ENCODE measurements at regions not wholly inside any gene's neighbourhood (a gene's known extent, or its start where the extent isn't known, plus 50 kb on each side); places are given as distances from the start of the nearest gene placed in this dataset.

GRCh38 chrY:15478348-15478963 is 954.1 kb downstream of the NLGN4Y start:
- DNase-seq (ENCODE audit: low read depth in 1 of 2, low spot score in 1 of 2) = no peak

GRCh38 chrY:15500536-15500935 is 976.2 kb downstream of the NLGN4Y start:
- DNase-seq (ENCODE audit: low read depth in 1 of 2, low spot score in 1 of 2) = no peak

DNA sequence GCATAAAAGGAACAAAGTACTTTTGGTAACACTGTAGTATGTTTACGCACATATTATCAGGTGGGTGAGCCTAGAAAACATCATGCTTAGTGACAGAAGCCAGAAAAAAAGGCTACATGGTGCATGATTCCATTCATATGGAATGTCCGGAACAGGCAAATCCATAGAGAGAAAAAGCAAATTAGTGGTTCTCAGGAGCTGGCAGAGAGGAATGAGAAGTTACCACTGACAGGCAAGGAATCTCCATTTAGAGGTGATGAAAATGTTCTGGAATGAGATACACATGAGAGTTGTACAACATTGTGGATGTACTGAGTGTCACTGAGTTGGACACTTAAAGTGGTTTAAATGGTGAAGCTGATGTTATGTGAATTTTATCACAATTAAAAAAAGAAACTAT is 976.9 kb downstream of the NLGN4Y start:
- DNase-seq (ENCODE audit: low read depth in 1 of 2, low spot score in 1 of 2) = no peak

- no peak for DNase-seq (ENCODE audit: low read depth in 1 of 2, low spot score in 1 of 2)
Measured at GRCh38 chrY:15510288-15510687, 986.0 kb downstream of the NLGN4Y start.

- no peak for DNase-seq (ENCODE audit: low read depth in 1 of 2, low spot score in 1 of 2)
Measured at GRCh38 chrY:15510984-15511650, 986.8 kb downstream of the NLGN4Y start.

GRCh38 chrY:15535131-15535530 is 1010.8 kb downstream of the NLGN4Y start:
- DNase-seq (ENCODE audit: low read depth in 1 of 2, low spot score in 1 of 2) = no peak

DNA sequence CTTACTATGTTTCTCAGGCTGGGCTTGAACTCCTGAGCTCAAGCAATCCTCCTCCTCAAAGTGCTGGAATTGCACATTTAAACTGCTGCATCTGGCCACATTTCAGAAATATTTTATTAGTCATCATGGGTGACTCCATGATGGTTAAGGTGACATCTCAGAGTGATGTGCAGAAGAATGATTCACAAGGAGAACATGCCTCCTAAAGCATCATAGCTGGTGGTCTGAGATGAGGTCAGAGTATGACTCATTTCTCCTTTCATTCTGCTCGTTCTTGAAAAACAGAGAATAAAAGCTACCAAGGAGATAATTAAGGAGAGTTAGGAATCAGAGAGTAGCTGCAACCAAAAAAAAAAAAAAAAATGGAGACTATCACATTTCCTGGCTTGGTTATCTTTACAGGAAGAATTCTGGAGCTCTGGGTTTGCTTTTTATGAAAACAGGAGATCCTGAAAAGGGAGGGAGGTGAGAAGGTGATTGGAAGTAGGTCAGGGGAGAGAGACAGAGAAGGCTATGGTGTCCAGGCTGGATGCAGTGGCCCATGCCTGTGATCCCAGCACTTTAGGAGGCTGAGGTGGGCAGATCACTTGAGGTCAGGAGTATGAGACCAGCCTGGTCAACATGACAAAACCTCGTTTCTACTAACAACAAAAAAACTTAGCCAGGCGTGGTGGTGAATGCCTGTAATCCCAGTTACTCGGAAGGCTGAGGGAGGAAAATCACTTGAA is 1011.6 kb downstream of the NLGN4Y start:
- DNase-seq (ENCODE audit: low read depth in 1 of 2, low spot score in 1 of 2) = no peak

GRCh38 chrY:15540516-15540915 is 1016.2 kb downstream of the NLGN4Y start:
- no peak for DNase-seq (ENCODE audit: low read depth in 1 of 2, low spot score in 1 of 2)

DNA sequence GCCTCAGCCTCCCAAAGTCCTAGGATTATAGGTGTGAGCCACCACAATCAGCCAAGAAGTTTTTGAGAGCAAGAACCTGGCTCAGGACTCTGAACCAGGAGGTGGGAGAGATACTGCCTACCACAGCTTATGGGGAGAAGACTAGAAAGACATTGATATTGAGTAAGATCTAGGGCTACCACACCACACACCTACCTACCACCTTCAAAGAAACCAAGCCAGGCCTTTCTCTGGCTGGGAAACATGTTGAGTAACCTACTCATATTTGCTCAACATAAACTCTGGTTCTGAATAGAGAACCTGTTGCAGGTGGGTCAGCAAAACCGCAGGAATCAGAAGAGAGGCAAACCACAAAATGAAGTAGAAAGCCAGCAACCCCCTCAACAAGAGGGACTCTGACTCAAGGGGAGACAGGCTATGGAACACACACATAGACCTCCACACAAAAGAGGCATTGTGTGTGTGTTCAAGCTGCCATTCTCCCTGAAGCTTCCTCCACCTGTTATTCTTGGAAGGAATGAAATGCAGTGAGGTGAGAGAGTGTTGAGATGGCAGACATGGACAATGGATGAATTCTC is 1021.9 kb downstream of the NLGN4Y start:
- no peak for DNase-seq (ENCODE audit: low read depth in 1 of 2, low spot score in 1 of 2)

- DNase-seq (ENCODE audit: low read depth in 1 of 2, low spot score in 1 of 2) = no peak
Measured at GRCh38 chrY:15552074-15552473, 1027.7 kb downstream of the NLGN4Y start.

GRCh38 chrY:15554991-15555390 is 1030.7 kb downstream of the NLGN4Y start:
- no peak for DNase-seq (ENCODE audit: low read depth in 1 of 2, low spot score in 1 of 2)

GRCh38 chrY:15559169-15559568 is 1034.8 kb downstream of the NLGN4Y start:
- no peak for DNase-seq (ENCODE audit: low read depth in 1 of 2, low spot score in 1 of 2)

DNA sequence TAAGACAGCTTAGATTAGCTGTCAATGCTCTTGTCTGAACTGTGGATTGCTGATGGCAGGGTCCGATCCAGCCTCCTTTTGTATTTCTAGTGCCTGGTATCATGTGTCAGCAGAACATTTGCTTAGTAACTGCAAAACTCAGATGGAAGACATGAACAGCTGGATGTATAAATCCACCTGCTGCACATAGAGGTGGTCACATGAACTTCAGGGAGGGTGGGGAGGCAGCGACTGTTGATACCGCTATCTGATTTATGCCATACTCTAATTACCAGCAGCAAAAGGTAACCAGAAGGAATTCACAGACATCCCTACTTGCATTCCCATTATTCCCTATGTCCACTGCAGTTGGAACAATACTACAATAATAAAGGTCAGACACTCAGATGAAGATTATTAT is 1036.5 kb downstream of the NLGN4Y start:
- no peak for DNase-seq (ENCODE audit: low read depth in 1 of 2, low spot score in 1 of 2)

DNA sequence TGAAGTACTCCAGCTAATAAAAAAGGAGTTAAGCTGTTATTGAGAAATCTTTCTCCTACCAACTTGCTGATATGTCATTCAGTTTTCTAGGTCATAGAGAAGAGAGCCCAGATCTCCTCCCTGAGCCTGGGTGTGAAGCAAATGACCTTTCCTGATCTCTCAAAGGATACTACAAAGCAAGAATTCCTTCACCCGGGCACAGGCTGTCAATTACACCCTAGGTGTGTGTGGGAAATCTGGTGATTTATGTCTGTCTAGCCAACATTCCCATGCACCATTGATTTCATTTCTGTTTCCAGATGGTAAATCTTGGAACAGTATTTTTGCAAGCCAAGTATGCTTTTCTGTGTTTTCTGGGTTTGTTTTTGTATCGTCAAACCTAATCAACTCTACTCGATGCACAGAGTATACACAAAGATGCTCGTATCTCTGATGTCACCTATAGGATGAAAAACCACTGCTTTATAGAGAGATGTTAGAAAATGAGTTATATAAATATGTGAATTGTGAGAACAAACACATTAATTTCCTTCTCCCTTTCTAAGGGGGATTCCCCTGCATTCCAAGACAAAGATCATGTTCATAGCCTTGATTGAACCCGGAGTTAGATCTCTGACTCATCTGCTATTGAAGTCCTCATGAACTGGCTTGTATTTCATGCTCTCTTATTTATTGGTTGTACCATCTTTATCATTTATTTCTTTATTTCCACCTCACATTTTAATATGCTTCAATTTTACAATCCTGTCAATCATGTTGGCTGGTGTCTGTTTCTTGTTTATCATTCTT is 1037.4 kb downstream of the NLGN4Y start:
- DNase-seq (ENCODE audit: low read depth in 1 of 2, low spot score in 1 of 2) = no peak

- no peak for DNase-seq (ENCODE audit: low read depth in 1 of 2, low spot score in 1 of 2)
Measured at GRCh38 chrY:15577886-15578285, 1053.6 kb downstream of the NLGN4Y start.

GRCh38 chrY:15578761-15579160 is 1054.4 kb downstream of the NLGN4Y start:
- no peak for DNase-seq (ENCODE audit: low read depth in 1 of 2, low spot score in 1 of 2)

DNA sequence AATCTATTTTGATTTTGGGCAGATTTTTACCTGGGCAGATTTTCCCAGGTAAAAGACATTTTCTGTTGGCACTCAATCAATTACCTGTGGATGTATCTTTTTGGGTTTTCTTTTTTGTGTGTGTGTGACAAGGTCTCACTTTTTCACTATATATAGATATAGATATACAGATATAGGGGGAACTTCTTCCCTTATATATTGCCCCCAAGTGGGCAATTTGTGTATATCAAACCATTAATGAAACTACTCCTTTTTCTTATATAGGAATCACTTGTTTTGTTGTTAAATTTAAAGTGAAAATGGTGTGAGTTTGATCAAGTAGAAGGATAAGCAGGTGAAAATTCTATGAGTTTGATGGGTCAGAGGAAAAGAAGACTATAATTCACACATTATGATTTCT is 1054.9 kb downstream of the NLGN4Y start:
- DNase-seq (ENCODE audit: low read depth in 1 of 2, low spot score in 1 of 2) = no peak

DNA sequence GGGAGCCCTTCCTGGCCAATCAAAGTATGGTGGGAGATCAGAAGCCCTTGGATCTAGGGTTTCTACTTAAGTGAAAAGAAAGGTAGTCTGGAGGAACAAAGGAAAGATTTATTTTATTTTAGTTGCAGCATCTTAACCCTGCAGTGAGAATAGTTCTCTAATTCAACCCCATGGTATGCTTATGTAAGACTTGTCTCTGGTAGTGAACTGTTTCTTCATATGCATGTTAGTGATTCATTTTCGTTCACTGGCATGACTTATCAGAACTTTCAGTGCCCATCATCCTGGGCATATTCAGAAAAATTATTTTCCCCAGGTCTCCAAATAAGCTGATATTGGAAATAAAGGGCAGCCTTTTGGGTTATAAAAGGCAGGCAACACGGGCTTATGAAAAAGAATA is 1058.8 kb downstream of the NLGN4Y start:
- no peak for DNase-seq (ENCODE audit: low read depth in 1 of 2, low spot score in 1 of 2)

DNA sequence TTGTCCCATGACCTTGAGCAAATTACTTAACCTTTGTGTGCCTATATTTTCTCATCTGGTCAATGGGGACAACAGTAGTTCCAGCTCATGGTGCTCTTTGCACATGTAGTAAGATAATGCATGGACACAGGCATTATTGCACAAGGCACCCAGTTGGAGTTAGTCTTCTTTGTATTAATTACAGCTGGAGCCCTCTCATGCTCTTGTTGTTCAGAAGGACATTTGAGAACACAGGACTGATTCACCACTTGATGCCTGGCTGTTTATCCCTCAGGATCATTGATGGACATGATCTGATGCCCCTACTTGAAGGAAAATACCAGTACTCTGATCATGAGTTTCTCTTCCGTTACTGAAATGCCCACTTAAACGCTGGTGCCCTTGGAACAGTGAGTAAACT is 1068.6 kb downstream of the NLGN4Y start:
- no peak for DNase-seq (ENCODE audit: low read depth in 1 of 2, low spot score in 1 of 2)

GRCh38 chrY:15593476-15594160 is 1069.3 kb downstream of the NLGN4Y start:
- no peak for DNase-seq (ENCODE audit: low read depth in 1 of 2, low spot score in 1 of 2)

- DNase-seq (ENCODE audit: low read depth in 1 of 2, low spot score in 1 of 2) = no peak
Measured at GRCh38 chrY:15594179-15594578, 1069.8 kb downstream of the NLGN4Y start.

All from stimulated activated CD4-positive, alpha-beta T cell treated with anti-CD3 and anti-CD28 coated beads, Interleukin-15, amount 100 ng/mL, for 1 hour (primary cell).